Fibroblast of pulmonary artery (primary cell): ENCODE measurements at regions not wholly inside any gene's neighbourhood (a gene's known extent, or its start where the extent isn't known, plus 50 kb on each side); places are given as distances from the start of the nearest gene placed in this dataset.

Source experiments
- DNase-seq: peaks from one replicate; pipeline ENCODE4 v3.0.0-alpha.2; 2010; ENCODE audit warnings: low read depth
- H3K4me3 ChIP-seq: replicated peaks from 2 replicates; pipeline ENCODE4 v1.5.1; 2011; ENCODE audit warnings: low read depth, mild to moderate bottlenecking, control low read depth, low read length, moderate library complexity
- CTCF ChIP-seq: IDR thresholded peaks from 2 replicates; pipeline ENCODE4 v1.5.1; 2011; ENCODE audit warnings: mild to moderate bottlenecking, control low read depth, low read length, inconsistent platforms; ENCODE audit errors: missing control alignments

GRCh38 chr4:14711259-14711658 lies 291.0 kb upstream of the CPEB2 start:
- H3K4me3 ChIP-seq, result no peak overlapping the region
- no peak for TF ChIP-seq CTCF
- no peak for DNase-seq

- DNase-seq, result no peak
- no peak overlapping the region for H3K4me3 ChIP-seq
- no peak for TF ChIP-seq CTCF
Observed at GRCh38 chr4:14716691-14717090, 285.6 kb upstream of the CPEB2 start.

- DNase-seq, result peak; percentile 24
- no peak for TF ChIP-seq CTCF
- no peak overlapping the region for H3K4me3 ChIP-seq
Observed at GRCh38 chr4:14719053-14719452, 283.2 kb upstream of the CPEB2 start.

- no peak for DNase-seq
- H3K4me3 ChIP-seq, result no peak overlapping the region
- no peak for TF ChIP-seq CTCF
Observed at GRCh38 chr4:14726441-14726840, 275.8 kb upstream of the CPEB2 start.

- no peak for TF ChIP-seq CTCF
- H3K4me3 ChIP-seq, result no peak overlapping the region
- peak; percentile 40 for DNase-seq
Observed at GRCh38 chr4:14726877-14727361, 275.4 kb upstream of the CPEB2 start.

- TF ChIP-seq CTCF, result no peak
- no peak for DNase-seq
Observed at GRCh38 chr4:14729282-14730000, 272.8 kb upstream of the CPEB2 start.

GRCh38 chr4:14742054-14742453 lies 260.2 kb upstream of the CPEB2 start:
- DNase-seq, result no peak
- no peak for TF ChIP-seq CTCF
- no peak overlapping the region for H3K4me3 ChIP-seq

More at GRCh38 chr4:14729282-14730000, 272.8 kb upstream of the CPEB2 start:
- no peak overlapping the region for H3K4me3 ChIP-seq
